HL-60 (cell line): ENCODE measurements at regions not wholly inside any gene's neighbourhood (a gene's known extent, or its start where the extent isn't known, plus 50 kb on each side); places are given as distances from the start of the nearest gene placed in this dataset.
"Not testable (repeated sequence)": the region's sequence is repeated elsewhere in the genome, so short reads cannot be mapped to it uniquely, and the experiment has no call there.

Source experiments
- CTCF ChIP-seq: IDR thresholded peaks from one replicate; pipeline ENCODE4 v1.5.1; 2011; ENCODE audit warnings: low read length, control low read depth, inconsistent platforms; ENCODE audit not compliant: insufficient read depth
- GABPA ChIP-seq: IDR thresholded peaks from 2 replicates; pipeline ENCODE4 v1.6.1; 2012; ENCODE audit warnings: low read depth
- POLR2AphosphoS5 ChIP-seq: IDR thresholded peaks from 2 replicates; pipeline ENCODE4 v1.6.1; 2012; ENCODE audit warnings: low read depth
- TF ChIP-seq, protein P1 (sequence below): IDR thresholded peaks from 2 replicates; pipeline ENCODE4 v1.6.1; 2012; ENCODE audit warnings: low read depth; ENCODE audit not compliant: insufficient replicate concordance

DNA sequence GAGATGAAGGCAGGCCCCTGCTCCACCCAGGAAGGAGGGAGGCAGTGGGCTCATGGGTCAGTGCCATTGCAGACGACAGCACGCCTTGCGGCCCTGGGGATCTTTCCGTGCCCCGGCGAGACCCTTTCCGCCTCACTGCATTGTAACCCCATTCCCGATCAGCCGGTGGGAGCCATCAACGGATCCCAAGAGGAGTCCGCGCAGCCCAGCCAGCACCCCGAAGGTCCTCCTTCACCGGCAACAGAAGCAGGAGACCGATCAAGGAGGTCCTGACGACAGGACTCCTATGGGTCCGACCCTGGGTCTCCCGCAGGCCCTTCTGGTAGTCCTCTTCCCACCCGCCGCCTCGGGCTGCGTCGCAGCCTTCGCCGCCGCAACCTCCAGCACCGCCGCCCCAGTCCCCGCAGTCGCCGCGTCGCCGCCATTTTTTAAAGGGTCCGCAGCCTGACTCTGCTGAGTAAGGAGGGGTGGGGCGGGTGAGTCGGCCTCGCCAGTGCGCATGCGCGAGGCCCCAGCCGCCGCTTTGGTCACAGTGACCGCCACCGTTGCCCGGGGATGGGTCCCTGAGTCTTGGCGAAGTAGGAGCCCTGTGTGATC, 1417.0 kb upstream of the PCDH10 start:
- TF ChIP-seq CTCF, GABPA, POLR2AphosphoS5: not testable (repeated sequence)
- TF ChIP-seq, protein P1, sequence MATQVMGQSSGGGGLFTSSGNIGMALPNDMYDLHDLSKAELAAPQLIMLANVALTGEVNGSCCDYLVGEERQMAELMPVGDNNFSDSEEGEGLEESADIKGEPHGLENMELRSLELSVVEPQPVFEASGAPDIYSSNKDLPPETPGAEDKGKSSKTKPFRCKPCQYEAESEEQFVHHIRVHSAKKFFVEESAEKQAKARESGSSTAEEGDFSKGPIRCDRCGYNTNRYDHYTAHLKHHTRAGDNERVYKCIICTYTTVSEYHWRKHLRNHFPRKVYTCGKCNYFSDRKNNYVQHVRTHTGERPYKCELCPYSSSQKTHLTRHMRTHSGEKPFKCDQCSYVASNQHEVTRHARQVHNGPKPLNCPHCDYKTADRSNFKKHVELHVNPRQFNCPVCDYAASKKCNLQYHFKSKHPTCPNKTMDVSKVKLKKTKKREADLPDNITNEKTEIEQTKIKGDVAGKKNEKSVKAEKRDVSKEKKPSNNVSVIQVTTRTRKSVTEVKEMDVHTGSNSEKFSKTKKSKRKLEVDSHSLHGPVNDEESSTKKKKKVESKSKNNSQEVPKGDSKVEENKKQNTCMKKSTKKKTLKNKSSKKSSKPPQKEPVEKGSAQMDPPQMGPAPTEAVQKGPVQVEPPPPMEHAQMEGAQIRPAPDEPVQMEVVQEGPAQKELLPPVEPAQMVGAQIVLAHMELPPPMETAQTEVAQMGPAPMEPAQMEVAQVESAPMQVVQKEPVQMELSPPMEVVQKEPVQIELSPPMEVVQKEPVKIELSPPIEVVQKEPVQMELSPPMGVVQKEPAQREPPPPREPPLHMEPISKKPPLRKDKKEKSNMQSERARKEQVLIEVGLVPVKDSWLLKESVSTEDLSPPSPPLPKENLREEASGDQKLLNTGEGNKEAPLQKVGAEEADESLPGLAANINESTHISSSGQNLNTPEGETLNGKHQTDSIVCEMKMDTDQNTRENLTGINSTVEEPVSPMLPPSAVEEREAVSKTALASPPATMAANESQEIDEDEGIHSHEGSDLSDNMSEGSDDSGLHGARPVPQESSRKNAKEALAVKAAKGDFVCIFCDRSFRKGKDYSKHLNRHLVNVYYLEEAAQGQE = not testable (repeated sequence)
